HG02884 (cell line): ENCODE measurements at regions not wholly inside any gene's neighbourhood (a gene's known extent, or its start where the extent isn't known, plus 50 kb on each side); places are given as distances from the start of the nearest gene placed in this dataset.

Source experiments
- ATAC-seq: cut with Tn5 transposase; IDR thresholded peaks from one replicate; pipeline ENCODE4 v1.9.1; 2021; ENCODE audit warnings: mild to moderate bottlenecking, moderate library complexity; ENCODE audit not compliant: unreplicated experiment

DNA sequence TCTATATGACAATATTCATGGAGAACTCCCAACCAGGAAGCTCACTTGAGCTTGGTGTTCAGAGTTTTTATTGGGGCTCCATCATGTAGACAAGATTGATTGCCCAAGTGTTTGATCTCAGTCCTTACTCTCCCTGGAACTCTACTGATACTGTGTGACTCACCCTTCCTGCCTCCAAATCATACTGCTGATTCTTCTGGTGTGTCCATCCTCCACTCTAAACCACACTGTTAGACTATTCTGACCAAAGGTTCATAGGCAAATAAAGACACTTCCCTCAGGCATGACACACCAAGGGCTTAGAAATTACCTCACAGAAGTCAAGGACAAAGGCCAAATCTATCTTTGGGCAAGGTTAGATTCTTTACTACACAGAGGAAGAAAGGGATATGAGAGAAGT, 107.9 kb upstream of the CDH20 start:
- ATAC-seq: no peak

DNA sequence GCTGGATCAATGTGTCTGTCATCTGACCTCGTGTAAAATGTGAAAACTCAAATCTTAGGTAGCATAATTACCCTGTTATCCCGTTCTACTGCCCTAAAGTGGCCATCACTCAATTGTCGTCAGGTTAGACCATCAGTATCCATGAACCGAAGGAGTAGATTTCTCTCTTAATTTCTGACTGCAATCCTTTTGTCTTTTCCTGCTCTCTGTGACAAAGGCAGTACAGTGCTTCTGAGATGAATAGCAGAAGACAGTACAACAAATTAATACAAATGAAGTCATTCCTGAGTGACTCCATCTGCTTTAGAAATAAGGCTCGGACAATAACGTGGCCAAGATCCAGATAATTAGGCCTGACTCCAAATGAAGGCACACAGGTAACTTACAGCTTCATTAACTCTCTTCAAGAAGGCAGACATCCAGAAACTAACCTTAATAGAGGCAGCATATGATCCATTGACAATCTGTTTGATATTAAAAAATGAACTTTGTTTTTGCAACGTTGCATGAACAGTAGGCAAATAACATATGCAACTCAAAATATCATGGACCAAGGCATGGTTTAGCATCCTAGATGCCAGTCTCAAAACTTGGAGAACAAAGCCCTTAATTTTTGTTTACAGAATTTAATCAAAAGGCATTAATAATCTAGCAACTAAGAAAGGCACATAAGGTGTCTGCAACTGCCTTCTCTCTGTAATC, 96.7 kb upstream of the CDH20 start:
- ATAC-seq: no peak

GRCh38 chr18:61237529-61237928, 95.7 kb upstream of the CDH20 start:
- ATAC-seq: no peak

GRCh38 chr18:61239051-61239450, 94.2 kb upstream of the CDH20 start:
- no peak for ATAC-seq

GRCh38 chr18:61241260-61241853, 91.9 kb upstream of the CDH20 start:
- no peak for ATAC-seq

DNA sequence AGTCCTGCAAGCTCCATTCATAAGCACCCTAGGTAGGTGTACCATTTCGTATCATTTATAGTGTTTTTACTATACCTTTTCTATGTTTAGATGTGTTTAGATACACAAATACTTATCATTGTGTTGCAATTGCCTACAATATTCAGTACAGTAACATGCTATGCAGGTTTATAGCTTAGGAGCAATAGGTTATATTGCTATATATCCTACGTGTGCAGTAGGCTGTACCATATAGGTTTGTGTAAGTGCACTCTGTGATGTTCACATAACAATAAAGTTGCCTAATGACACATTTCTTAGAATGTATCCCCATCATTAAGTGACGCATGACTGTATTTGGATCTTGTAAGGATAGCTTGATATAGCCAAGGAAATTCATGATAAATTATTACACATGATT, 88.6 kb upstream of the CDH20 start:
- no peak for ATAC-seq

GRCh38 chr18:61245276-61245675, 88.0 kb upstream of the CDH20 start:
- no peak for ATAC-seq

DNA sequence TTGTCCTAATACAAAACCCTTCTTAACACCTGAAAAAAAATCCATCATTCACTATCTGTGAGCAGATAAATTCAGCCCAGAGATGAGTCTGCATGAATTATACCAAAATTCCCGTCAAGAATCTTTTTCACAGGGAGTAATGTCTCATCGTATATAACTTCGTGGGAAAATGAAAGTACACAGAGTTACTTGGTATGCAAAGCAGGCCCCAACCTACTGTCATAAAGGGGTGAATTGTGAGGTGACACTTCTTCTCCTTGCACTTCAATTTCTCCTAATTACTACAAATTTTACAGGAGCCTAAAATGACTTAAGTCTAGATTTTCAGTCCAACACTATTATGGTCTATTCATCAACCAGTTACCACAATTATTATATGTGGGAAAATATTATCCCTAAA, 84.6 kb upstream of the CDH20 start:
- no peak for ATAC-seq

GRCh38 chr18:61256291-61256690, 76.9 kb upstream of the CDH20 start:
- no peak for ATAC-seq

DNA sequence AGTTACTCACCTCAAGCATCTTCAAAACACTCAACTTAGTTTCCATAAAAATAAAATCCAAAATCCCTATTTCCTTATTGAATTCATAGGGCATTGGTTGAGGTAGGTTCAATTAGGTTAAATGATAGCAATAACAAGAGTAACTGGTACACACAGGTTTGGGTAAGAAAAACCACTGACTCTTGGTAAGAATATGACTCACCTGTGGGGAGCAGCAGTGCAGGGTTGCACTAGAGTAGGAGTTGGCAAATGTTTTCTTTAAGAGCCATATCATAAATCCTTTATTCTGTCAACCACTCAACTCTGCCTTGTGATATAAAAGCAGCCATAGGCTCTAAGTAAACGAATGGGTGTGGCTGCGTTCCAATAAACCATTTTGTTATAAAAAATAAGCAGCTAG, 71.4 kb upstream of the CDH20 start:
- no peak for ATAC-seq

- ATAC-seq: no peak
Measured at GRCh38 chr18:61272793-61273192, 60.4 kb upstream of the CDH20 start.

DNA sequence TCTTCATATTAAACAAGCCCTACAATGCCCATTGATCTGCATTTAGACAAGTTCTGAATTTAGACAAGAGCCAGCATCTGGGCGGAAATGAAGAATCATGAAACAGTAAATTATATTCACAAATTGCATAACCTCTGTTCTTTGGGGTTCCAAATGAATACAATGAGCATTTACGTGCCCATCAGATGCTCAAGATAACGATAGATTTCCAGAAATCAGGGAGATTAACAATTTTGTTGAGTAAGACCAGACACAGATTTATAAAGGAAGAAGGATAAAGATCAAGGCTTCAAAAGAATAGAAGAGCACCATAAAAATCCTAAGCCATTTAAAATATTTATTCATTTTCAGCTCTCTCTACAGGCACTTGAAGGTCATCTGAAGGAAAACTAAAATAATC, 59.7 kb upstream of the CDH20 start:
- no peak for ATAC-seq

- ATAC-seq: no peak
Measured at GRCh38 chr18:61274416-61274960, 58.7 kb upstream of the CDH20 start.

DNA sequence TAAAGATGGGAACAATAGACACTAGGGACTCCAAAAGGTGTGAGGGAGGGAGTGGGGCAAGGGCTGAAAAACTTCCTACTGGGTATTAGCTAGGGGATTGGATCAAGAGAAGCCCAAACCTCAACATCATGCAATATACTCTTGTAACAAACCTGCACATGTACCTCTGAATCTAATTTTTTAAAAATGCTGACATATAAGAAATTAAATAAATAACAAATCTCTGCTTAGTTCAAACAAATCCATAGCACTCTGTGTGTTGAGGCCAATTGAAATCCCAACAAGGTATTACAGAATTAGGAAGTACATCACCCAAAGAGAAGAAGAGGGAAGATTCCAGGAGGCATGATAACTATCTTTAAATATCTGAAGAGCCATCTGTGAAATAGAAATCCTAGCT, 55.4 kb upstream of the CDH20 start:
- ATAC-seq: no peak

DNA sequence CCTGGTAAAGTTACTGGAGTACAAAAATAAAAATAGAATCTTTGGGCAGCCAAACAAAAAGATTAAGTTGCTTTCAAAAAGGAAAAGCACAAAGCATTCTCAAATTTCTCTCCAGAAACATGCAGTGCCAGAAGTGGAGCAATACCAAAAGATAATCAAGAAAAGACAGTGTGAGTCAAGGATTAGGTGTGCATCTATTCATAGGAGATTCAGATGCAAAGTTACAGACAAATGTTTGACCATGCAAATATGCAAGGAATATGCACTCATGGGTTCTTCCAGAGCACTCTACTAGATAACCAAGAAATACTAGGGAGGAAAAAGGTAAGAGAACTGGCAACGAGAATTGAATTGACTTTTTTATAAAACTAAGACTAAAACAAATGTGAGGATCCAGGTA, 51.8 kb upstream of the CDH20 start:
- ATAC-seq: no peak

DNA sequence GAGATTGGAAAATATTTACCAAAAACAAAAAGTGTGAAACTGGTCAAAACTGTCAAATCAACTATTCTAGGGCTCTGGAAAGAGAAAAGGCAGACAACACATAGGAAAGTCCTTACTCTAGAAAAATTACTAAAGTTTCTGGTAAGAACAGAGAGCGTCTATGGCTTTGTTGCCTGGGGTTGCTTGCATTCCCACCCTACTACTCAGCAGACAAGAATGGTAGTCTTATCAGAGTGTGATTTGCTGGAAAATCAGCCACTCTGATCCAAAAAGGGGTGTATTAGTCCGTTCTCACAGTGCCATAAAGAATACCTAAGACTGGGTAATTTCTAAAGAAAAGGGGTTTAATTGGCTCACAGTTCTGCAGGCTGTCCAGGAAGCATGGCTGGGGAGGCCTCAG, 50.3 kb upstream of the CDH20 start:
- ATAC-seq: no peak
